Lower leg skin (tissue), 3 donors: ENCODE measurements at regions not wholly inside any gene's neighbourhood (a gene's known extent, or its start where the extent isn't known, plus 50 kb on each side); places are given as distances from the start of the nearest gene placed in this dataset.

Experiments used
- CTCF ChIP-seq, 3 donors: fragments of 450-650 bp; IDR thresholded peaks; one replicate each; pipeline ENCODE4 v1.5.1; 2016; ENCODE audit warnings: antibody characterized with exemption in 3 of 3, mild to moderate bottlenecking in 3 of 3, moderate library complexity in 2 of 3
- POLR2A ChIP-seq, 2 donors: fragments of 450-650 bp; IDR thresholded peaks; one replicate each; pipeline ENCODE4 v1.6.1; 2016 to 2017; ENCODE audit warnings: antibody characterized with exemption in 2 of 2, mild to moderate bottlenecking in 1 of 2, moderate library complexity in 1 of 2

DNA sequence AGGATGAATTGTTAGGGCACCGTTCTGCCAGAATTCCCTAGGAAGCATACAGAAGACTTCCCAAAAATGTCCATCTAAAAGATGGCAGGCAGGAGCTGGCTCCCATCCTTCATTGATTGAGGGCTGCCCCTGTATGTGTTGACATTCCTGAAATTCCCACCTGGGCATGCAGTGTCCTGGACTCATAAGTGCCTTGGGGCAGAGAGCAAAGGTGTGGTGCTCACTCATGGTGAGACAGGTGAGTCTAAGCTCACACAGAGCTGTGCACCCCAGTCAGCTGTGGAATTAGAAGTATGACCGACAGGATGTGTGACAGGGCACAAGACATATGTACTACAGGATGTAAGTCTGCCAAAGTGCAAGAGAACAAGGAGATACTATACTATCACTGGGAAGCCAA, 271.9 kb downstream of the MID1IP1 start:
- no peak for TF ChIP-seq CTCF (IDR thresholded peaks at IDR 0.05)
- TF ChIP-seq POLR2A (IDR thresholded peaks at IDR 0.05) = no peak
